GM23338 (cell line): ENCODE measurements at regions not wholly inside any gene's neighbourhood (a gene's known extent, or its start where the extent isn't known, plus 50 kb on each side); places are given as distances from the start of the nearest gene placed in this dataset.

ENCODE experiments used
- EZH2phosphoT487 ChIP-seq: fragments of 200-600 bp; sonication (generic); IDR thresholded peaks from one replicate; pipeline ENCODE4 v1.8.1; 2018; ENCODE audit warnings: antibody characterized with exemption; ENCODE audit not compliant: unreplicated experiment
- NANOG ChIP-seq: IDR thresholded peaks from 2 replicates; pipeline ENCODE4 v1.6.1; 2016; ENCODE audit warnings: antibody characterized with exemption, borderline replicate concordance
- POLR2AphosphoS5 ChIP-seq: IDR thresholded peaks from 2 replicates; pipeline ENCODE4 v1.6.1; 2016; ENCODE audit warnings: antibody characterized with exemption, low read depth
- TF ChIP-seq, protein P1 (sequence below): IDR thresholded peaks from one replicate; pipeline ENCODE4 v1.6.1; 2018; ENCODE audit warnings: antibody characterized with exemption; ENCODE audit not compliant: unreplicated experiment
- TF ChIP-seq, protein P2 (sequence below), 2 experiments: fragments of 200-600 bp in 1 of 2; sonication (generic) in 1 of 2; conservative IDR thresholded peaks; 2 replicates each; pipeline versions ENCODE4 v1.5.1 to v1.6.1; 2016 to 2017; ENCODE audit warnings: antibody characterized with exemption in 2 of 2, low read depth in 2 of 2, mild to moderate bottlenecking in 2 of 2, moderate library complexity in 1 of 2

DNA sequence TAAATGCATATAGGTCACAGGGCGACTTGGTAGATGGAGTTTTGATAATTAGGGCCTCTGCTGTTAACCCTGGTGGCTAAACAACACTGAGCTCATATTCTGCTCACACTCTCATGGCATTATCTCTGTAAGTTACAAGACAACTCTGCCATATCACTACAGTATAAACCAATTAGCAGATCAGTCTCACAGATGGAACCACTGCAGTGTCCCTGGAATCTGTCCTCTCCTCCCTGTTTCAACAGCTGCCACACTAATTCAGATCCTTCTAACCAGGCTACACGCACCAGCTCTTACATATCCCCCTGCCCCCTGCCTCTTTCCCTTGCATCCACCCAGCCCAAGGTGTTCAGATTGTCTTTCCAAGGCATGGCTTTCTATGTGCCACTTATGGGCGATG is 161.0 kb upstream of the RMST start:
- TF ChIP-seq, protein P1, sequence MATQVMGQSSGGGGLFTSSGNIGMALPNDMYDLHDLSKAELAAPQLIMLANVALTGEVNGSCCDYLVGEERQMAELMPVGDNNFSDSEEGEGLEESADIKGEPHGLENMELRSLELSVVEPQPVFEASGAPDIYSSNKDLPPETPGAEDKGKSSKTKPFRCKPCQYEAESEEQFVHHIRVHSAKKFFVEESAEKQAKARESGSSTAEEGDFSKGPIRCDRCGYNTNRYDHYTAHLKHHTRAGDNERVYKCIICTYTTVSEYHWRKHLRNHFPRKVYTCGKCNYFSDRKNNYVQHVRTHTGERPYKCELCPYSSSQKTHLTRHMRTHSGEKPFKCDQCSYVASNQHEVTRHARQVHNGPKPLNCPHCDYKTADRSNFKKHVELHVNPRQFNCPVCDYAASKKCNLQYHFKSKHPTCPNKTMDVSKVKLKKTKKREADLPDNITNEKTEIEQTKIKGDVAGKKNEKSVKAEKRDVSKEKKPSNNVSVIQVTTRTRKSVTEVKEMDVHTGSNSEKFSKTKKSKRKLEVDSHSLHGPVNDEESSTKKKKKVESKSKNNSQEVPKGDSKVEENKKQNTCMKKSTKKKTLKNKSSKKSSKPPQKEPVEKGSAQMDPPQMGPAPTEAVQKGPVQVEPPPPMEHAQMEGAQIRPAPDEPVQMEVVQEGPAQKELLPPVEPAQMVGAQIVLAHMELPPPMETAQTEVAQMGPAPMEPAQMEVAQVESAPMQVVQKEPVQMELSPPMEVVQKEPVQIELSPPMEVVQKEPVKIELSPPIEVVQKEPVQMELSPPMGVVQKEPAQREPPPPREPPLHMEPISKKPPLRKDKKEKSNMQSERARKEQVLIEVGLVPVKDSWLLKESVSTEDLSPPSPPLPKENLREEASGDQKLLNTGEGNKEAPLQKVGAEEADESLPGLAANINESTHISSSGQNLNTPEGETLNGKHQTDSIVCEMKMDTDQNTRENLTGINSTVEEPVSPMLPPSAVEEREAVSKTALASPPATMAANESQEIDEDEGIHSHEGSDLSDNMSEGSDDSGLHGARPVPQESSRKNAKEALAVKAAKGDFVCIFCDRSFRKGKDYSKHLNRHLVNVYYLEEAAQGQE = no peak
- TF ChIP-seq POLR2AphosphoS5 (no peak), NANOG (no peak), EZH2phosphoT487 (no peak)
- TF ChIP-seq, protein P2, sequence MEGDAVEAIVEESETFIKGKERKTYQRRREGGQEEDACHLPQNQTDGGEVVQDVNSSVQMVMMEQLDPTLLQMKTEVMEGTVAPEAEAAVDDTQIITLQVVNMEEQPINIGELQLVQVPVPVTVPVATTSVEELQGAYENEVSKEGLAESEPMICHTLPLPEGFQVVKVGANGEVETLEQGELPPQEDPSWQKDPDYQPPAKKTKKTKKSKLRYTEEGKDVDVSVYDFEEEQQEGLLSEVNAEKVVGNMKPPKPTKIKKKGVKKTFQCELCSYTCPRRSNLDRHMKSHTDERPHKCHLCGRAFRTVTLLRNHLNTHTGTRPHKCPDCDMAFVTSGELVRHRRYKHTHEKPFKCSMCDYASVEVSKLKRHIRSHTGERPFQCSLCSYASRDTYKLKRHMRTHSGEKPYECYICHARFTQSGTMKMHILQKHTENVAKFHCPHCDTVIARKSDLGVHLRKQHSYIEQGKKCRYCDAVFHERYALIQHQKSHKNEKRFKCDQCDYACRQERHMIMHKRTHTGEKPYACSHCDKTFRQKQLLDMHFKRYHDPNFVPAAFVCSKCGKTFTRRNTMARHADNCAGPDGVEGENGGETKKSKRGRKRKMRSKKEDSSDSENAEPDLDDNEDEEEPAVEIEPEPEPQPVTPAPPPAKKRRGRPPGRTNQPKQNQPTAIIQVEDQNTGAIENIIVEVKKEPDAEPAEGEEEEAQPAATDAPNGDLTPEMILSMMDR (conservative IDR thresholded peaks at IDR 0.05; ENCODE audit: low read depth in 2 of 2) = no peak
